H9 (cell line): ENCODE measurements at regions not wholly inside any gene's neighbourhood (a gene's known extent, or its start where the extent isn't known, plus 50 kb on each side); places are given as distances from the start of the nearest gene placed in this dataset.

ENCODE experiments used
- DNase-seq: peaks from one replicate; pipeline ENCODE4 v3.0.0-alpha.2; 2017
- H2AFZ ChIP-seq: one replicate; pipeline ENCODE4 v1.6.1; 2013; ENCODE audit warnings: mild to moderate bottlenecking, low read length, control low read depth, moderate library complexity
- H2AK5ac ChIP-seq: 2 replicates; pipeline ENCODE4 v1.6.1; 2013; ENCODE audit warnings: low read length, control low read depth, mixed read lengths; ENCODE audit not compliant: insufficient read length
- H2BK120ac ChIP-seq: one replicate; pipeline ENCODE4 v1.6.1; 2013; ENCODE audit warnings: low read depth, mild to moderate bottlenecking, low read length, control low read depth, inconsistent platforms; ENCODE audit not compliant: poor library complexity, severe bottlenecking
- H2BK12ac ChIP-seq: 2 replicates; pipeline ENCODE4 v1.6.1; 2013; ENCODE audit warnings: low read length, control low read depth, mixed read lengths, low read depth; ENCODE audit not compliant: insufficient read length
- H2BK15ac ChIP-seq: 2 replicates; pipeline ENCODE4 v1.6.1; 2013; ENCODE audit warnings: low read depth, low read length, control low read depth
- H2BK20ac ChIP-seq: one replicate; pipeline ENCODE4 v1.6.1; 2013; ENCODE audit warnings: low read depth, mild to moderate bottlenecking, low read length, control low read depth, inconsistent platforms; ENCODE audit not compliant: poor library complexity, severe bottlenecking
- H2BK5ac ChIP-seq: 2 replicates; pipeline ENCODE4 v1.6.1; 2013; ENCODE audit warnings: low read length, control low read depth, mixed read lengths; ENCODE audit not compliant: insufficient read length
- H3K14ac ChIP-seq: 2 replicates; pipeline ENCODE4 v1.6.1; 2013; ENCODE audit warnings: low read length, control low read depth; ENCODE audit not compliant: insufficient read depth
- H3K18ac ChIP-seq: 2 replicates; pipeline ENCODE4 v1.6.1; 2013; ENCODE audit warnings: low read depth, mild to moderate bottlenecking, mixed read lengths, low read length, control low read depth; ENCODE audit not compliant: insufficient read length
- H3K23ac ChIP-seq: 2 replicates; pipeline ENCODE4 v1.6.1; 2013; ENCODE audit warnings: low read length, control low read depth, mixed read lengths, low read depth; ENCODE audit not compliant: insufficient read length
- H3K23me2 ChIP-seq: 2 replicates; pipeline ENCODE4 v1.6.1; 2013; ENCODE audit warnings: low read depth, mild to moderate bottlenecking, mixed read lengths, low read length, control low read depth; ENCODE audit not compliant: insufficient read length, poor library complexity, severe bottlenecking
- H3K27ac ChIP-seq: 2 replicates; pipeline ENCODE4 v1.5.1; 2013; ENCODE audit warnings: low read length, control low read depth, mixed read lengths, low read depth; ENCODE audit not compliant: insufficient read length
- H3K27me3 ChIP-seq: 2 replicates; pipeline ENCODE4 v1.6.1; 2013; ENCODE audit warnings: low read length, control low read depth, inconsistent platforms; ENCODE audit not compliant: insufficient read depth
- H3K4ac ChIP-seq: 2 replicates; pipeline ENCODE4 v1.6.1; 2013; ENCODE audit warnings: low read depth, mild to moderate bottlenecking, control low read depth, inconsistent platforms, low read length, moderate library complexity
- H3K4me1 ChIP-seq: 2 replicates; pipeline ENCODE4 v1.6.1; 2013; ENCODE audit warnings: low read length, control low read depth, inconsistent platforms; ENCODE audit not compliant: insufficient read depth
- H3K4me2 ChIP-seq: 2 replicates; pipeline ENCODE4 v1.6.1; 2013; ENCODE audit warnings: low read length, control low read depth, mixed read lengths; ENCODE audit not compliant: insufficient read length, insufficient read depth
- H3K56ac ChIP-seq: 2 replicates; pipeline ENCODE4 v1.6.1; 2013; ENCODE audit warnings: low read depth, mild to moderate bottlenecking, mixed read lengths, low read length, control low read depth; ENCODE audit not compliant: insufficient read length
- H3K79me1 ChIP-seq: 2 replicates; pipeline ENCODE4 v1.6.1; 2013; ENCODE audit warnings: low read depth, mild to moderate bottlenecking, moderate library complexity, low read length, control low read depth, inconsistent platforms; ENCODE audit not compliant: insufficient read depth, poor library complexity, severe bottlenecking
- H3K79me2 ChIP-seq: 2 replicates; pipeline ENCODE4 v1.6.1; 2013; ENCODE audit warnings: low read length, control low read depth, inconsistent platforms; ENCODE audit not compliant: insufficient read depth
- H3K9ac ChIP-seq: 2 replicates; pipeline ENCODE4 v1.6.1; 2013; ENCODE audit warnings: low read length, control low read depth, mixed read lengths; ENCODE audit not compliant: insufficient read length; ENCODE audit errors: extremely low read depth
- H3K9me3 ChIP-seq: one replicate; pipeline ENCODE4 v1.6.1; 2013; ENCODE audit warnings: low read depth, low read length, inconsistent platforms; ENCODE audit not compliant: control insufficient read depth
- H3T11ph ChIP-seq: one replicate; pipeline ENCODE4 v1.6.1; 2013; ENCODE audit warnings: mild to moderate bottlenecking, low read length, control low read depth, inconsistent platforms
- H4K20me1 ChIP-seq: one replicate; pipeline ENCODE4 v1.6.1; 2013; ENCODE audit not compliant: control insufficient read depth, insufficient read length, insufficient read depth
- H4K5ac ChIP-seq: 2 replicates; pipeline ENCODE4 v1.6.1; 2013; ENCODE audit warnings: low read depth, mild to moderate bottlenecking, mixed read lengths, low read length, control low read depth; ENCODE audit not compliant: insufficient read length
- H4K8ac ChIP-seq: replicated peaks from 2 replicates; pipeline ENCODE4 v1.6.1; 2013; ENCODE audit warnings: low read length, control low read depth, mixed read lengths, low read depth; ENCODE audit not compliant: insufficient read length
- H4K91ac ChIP-seq: 2 replicates; pipeline ENCODE4 v1.6.1; 2013; ENCODE audit warnings: low read depth, mild to moderate bottlenecking, moderate library complexity, mixed read lengths, low read length, control low read depth; ENCODE audit not compliant: insufficient read length
- H3K27ac Mint-ChIP-seq, 3 experiments: 2 replicates in 2 of 3; 3 replicates in 1 of 3; pipeline ENCODE4 v1.8.0; 2020 to 2021; ENCODE audit warnings: mixed read lengths in 3 of 3, mild to moderate bottlenecking in 1 of 3, moderate library complexity in 1 of 3
- H3K27me3 Mint-ChIP-seq: 2 replicates; pipeline ENCODE4 v1.8.0; 2021; ENCODE audit warnings: low read depth, mild to moderate bottlenecking, moderate library complexity, mixed read lengths
- H3K36me3 Mint-ChIP-seq, 3 experiments: 2 replicates in 2 of 3; 3 replicates in 1 of 3; pipeline ENCODE4 v1.8.0; 2020 to 2021; ENCODE audit warnings: low read depth in 3 of 3, mixed read lengths in 3 of 3; ENCODE audit not compliant: insufficient read depth in 1 of 3
- H3K4me1 Mint-ChIP-seq, 2 experiments: 2 replicates each; pipeline ENCODE4 v1.8.0; 2020; ENCODE audit warnings: mixed read lengths in 2 of 2
- H3K4me3 Mint-ChIP-seq, 2 experiments: 2 replicates in 1 of 2; 3 replicates in 1 of 2; pipeline ENCODE4 v1.8.0; 2020 to 2021; ENCODE audit warnings: mild to moderate bottlenecking in 2 of 2, mixed read lengths in 2 of 2, moderate library complexity in 1 of 2
- H3K9me3 Mint-ChIP-seq, 2 experiments: 2 replicates in 1 of 2; 3 replicates in 1 of 2; pipeline ENCODE4 v1.8.0; 2020; ENCODE audit warnings: mild to moderate bottlenecking in 2 of 2, mixed read lengths in 2 of 2, moderate library complexity in 1 of 2
- CTCF ChIP-seq: fragments of 200-600 bp; sonication (generic); conservative IDR thresholded peaks from 3 replicates; pipeline ENCODE4 v1.8.0; 2021; ENCODE audit warnings: antibody characterized with exemption, mild to moderate bottlenecking
- WGBS: extraction: QIAGEN DNeasy Blood & Tissue Kit; methylation state at CpG from one replicate; pipeline ENCODE4 v1.1.7; 2013; ENCODE audit warnings: missing lambda C conversion rate, low lambda C conversion rate, mixed read lengths; ENCODE audit not compliant: insufficient read length; ENCODE audit errors: extremely low coverage; 5-methylcytosine and 5-hydroxymethylcytosine counted together

- Histone ChIP-seq H4K5ac (no peak overlapping the region), H3K23me2 (no peaks in the 10 kb centered on the region), H3K56ac (no peak overlapping the region), H4K20me1 (no peaks in the 10 kb centered on the region), H3K23ac (no peak overlapping the region), H3K14ac (no peak overlapping the region), H3K18ac (no peak overlapping the region), H3K79me2 (no peaks in the 10 kb centered on the region), H4K91ac (no peak overlapping the region), H2BK12ac (no peak overlapping the region), H3K4me1 (no peaks in the 10 kb centered on the region), H3K27me3 (no peaks in the 10 kb centered on the region), H2AFZ (no peak overlapping the region), H3K4me2 (no peak overlapping the region), H3K9me3 (no peaks in the 10 kb centered on the region), H2BK120ac (no peak overlapping the region), H2BK20ac (no peak overlapping the region), H2AK5ac (peak overlapping the region; percentile 72), H2BK15ac (no peak overlapping the region), H3T11ph (no peak overlapping the region), H3K79me1 (no peaks in the 10 kb centered on the region), H3K27ac (no peak overlapping the region), H3K4ac (no peak overlapping the region), H3K9ac (no peak overlapping the region), H2BK5ac (no peak overlapping the region), H4K8ac (no peak overlapping the region)
- no peak for TF ChIP-seq CTCF
- Mint-ChIP-seq H3K27me3 (peaks cover 1% of the 10 kb centered on the region; the same call in 1 of the 2 replicates), H3K4me1 (no peaks in the 10 kb centered on the region; a peak in 1 of 4 replicates), H3K36me3 (no peaks in the 10 kb centered on the region), H3K27ac (no peak overlapping the region), H3K4me3 (no peak overlapping the region), H3K9me3 (no peaks in the 10 kb centered on the region; a peak in 1 of 5 replicates)
- no CpG with 5 or more reads among the region's 2 CpGs for WGBS
- no peak for DNase-seq
Observed at GRCh38 chr1:170385750-170386149, 146.2 kb upstream of the GORAB start.
